Upper lobe of left lung (tissue), 4 donors: ENCODE measurements at regions not wholly inside any gene's neighbourhood (a gene's known extent, or its start where the extent isn't known, plus 50 kb on each side); places are given as distances from the start of the nearest gene placed in this dataset.

Experiments
- CTCF ChIP-seq, 6 experiments: fragments of 450-650 bp in 4 of 6; fragments of 200-600 bp in 2 of 6; sonication (generic) in 2 of 6; IDR thresholded peaks; one replicate each; pipeline ENCODE4 v1.5.1; 2016 to 2019; ENCODE audit warnings: antibody characterized with exemption in 6 of 6
- EP300 ChIP-seq, 4 donors: sonication (generic); formaldehyde crosslinking; IDR thresholded peaks; one replicate each; pipeline ENCODE4 v1.5.1; 2017; ENCODE audit warnings: antibody characterized with exemption in 4 of 4, control low read depth in 2 of 4
- POLR2A ChIP-seq, 4 donors: fragments of 450-650 bp; IDR thresholded peaks; one replicate each; pipeline ENCODE4 v1.5.1; 2016 to 2017; ENCODE audit warnings: antibody characterized with exemption in 4 of 4, mild to moderate bottlenecking in 2 of 4
- POLR2AphosphoS5 ChIP-seq, 2 donors: sonication (generic); formaldehyde crosslinking; IDR thresholded peaks; one replicate each; pipeline ENCODE4 v1.5.1; 2017; ENCODE audit warnings: antibody characterized with exemption in 2 of 2

- no peak for TF ChIP-seq CTCF (IDR thresholded peaks at IDR 0.05)
- no peak for TF ChIP-seq EP300 (IDR thresholded peaks at IDR 0.05)
- no peak for TF ChIP-seq POLR2AphosphoS5 (IDR thresholded peaks at IDR 0.05)
- no peak for TF ChIP-seq POLR2A (IDR thresholded peaks at IDR 0.05)
Measured at GRCh38 chr4:115664285-115664684, 550.9 kb upstream of the NDST4 start.
